Putamen (tissue), 1 donor: ENCODE measurements at regions not wholly inside any gene's neighbourhood (a gene's known extent, or its start where the extent isn't known, plus 50 kb on each side); places are given as distances from the start of the nearest gene placed in this dataset.

ENCODE experiments used
- DNase-seq: peaks from one replicate; pipeline ENCODE4 v3.0.0-alpha.2; 2016; ENCODE audit warnings: low spot score

- DNase-seq, result no peak
Observed at GRCh38 chr13:107034236-107034872, 466.4 kb upstream of the ARGLU1 start.

- DNase-seq, result no peak
Observed at GRCh38 chr13:107031716-107032115, 463.8 kb upstream of the ARGLU1 start.

GRCh38 chr13:107028751-107029150, 460.8 kb upstream of the ARGLU1 start:
- no peak for DNase-seq

GRCh38 chr13:107025991-107026390, 458.1 kb upstream of the ARGLU1 start:
- no peak for DNase-seq

- no peak for DNase-seq
Observed at GRCh38 chr13:107023335-107023734, 455.4 kb upstream of the ARGLU1 start.

GRCh38 chr13:107020393-107020792, 452.5 kb upstream of the ARGLU1 start:
- DNase-seq, result no peak

GRCh38 chr13:107018285-107018684, 450.3 kb upstream of the ARGLU1 start:
- no peak for DNase-seq

- no peak for DNase-seq
Observed at GRCh38 chr13:107006661-107007060, 438.7 kb upstream of the ARGLU1 start.

GRCh38 chr13:107005577-107005976, 437.6 kb upstream of the ARGLU1 start:
- no peak for DNase-seq

- DNase-seq, result no peak
Observed at GRCh38 chr13:107003911-107004310, 436.0 kb upstream of the ARGLU1 start.

GRCh38 chr13:106998664-106999063, 430.7 kb upstream of the ARGLU1 start:
- no peak for DNase-seq

- DNase-seq, result no peak
Observed at GRCh38 chr13:106997696-106998095, 429.8 kb upstream of the ARGLU1 start.

- no peak for DNase-seq
Observed at GRCh38 chr13:106996867-106997618, 429.1 kb upstream of the ARGLU1 start.

GRCh38 chr13:106990594-106990993, 422.7 kb upstream of the ARGLU1 start:
- DNase-seq, result no peak

GRCh38 chr13:106989876-106990275, 421.9 kb upstream of the ARGLU1 start:
- no peak for DNase-seq

- DNase-seq, result no peak
Observed at GRCh38 chr13:106987427-106987785, 419.5 kb upstream of the ARGLU1 start.

- DNase-seq, result no peak
Observed at GRCh38 chr13:106986687-106987426, 418.9 kb upstream of the ARGLU1 start.

- DNase-seq, result no peak
Observed at GRCh38 chr13:106986033-106986484, 418.1 kb upstream of the ARGLU1 start.

- DNase-seq, result no peak
Observed at GRCh38 chr13:106985481-106985880, 417.5 kb upstream of the ARGLU1 start.

GRCh38 chr13:106981051-106981450, 413.1 kb upstream of the ARGLU1 start:
- DNase-seq, result no peak

- DNase-seq, result no peak
Observed at GRCh38 chr13:106967391-106967790, 399.5 kb upstream of the ARGLU1 start.

GRCh38 chr13:106963151-106963550, 395.2 kb upstream of the ARGLU1 start:
- DNase-seq, result no peak

- no peak for DNase-seq
Observed at GRCh38 chr13:106961651-106962050, 393.7 kb upstream of the ARGLU1 start.
